ENCODE measurements at regions not wholly inside any gene's neighbourhood (a gene's known extent, or its start where the extent isn't known, plus 50 kb on each side); places are given as distances from the start of the nearest gene placed in this dataset.

DNA sequence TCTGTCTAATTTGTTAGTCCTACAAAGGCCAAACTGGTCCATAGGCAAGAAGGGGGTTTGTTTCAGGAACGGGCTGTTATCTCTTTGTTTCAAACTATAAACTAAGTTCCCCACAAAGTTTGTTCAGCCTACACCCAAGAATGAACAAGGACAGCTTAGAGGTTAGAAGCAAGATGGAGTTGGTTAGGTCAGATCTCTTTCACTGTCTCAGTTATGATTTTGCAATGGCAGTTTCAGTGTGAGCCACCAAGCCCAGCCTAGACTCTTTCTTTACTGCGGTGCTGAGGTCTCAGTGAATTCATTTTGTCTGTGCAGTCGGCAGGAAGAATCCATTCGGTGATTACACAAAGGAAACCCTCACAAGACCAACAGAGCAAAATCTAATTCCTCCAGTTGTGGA lies 56.6 kb upstream of the ABCC4 start:
- TF ChIP-seq CTCF (IDR thresholded peaks at IDR 0.05) (no peak), POLR2A (IDR thresholded peaks at IDR 0.05) (no peak)
- Histone ChIP-seq H3K9me3 (no peaks in the 10 kb centered on the region), H3K36me3 (no peaks in the 10 kb centered on the region), H3K27ac (no peak overlapping the region), H3K27me3 (no peaks in the 10 kb centered on the region), H3K4me1 (no peaks in the 10 kb centered on the region), H3K4me3 (no peak overlapping the region)
- no peak for DNase-seq

GRCh38 chr13:95360052-95360451 lies 58.8 kb upstream of the ABCC4 start:
- DNase-seq: no peak

GRCh38 chr13:95360464-95361097 lies 59.3 kb upstream of the ABCC4 start:
- Histone ChIP-seq H3K36me3 (no peaks in the 10 kb centered on the region), H3K27ac (no peak overlapping the region), H3K27me3 (no peaks in the 10 kb centered on the region), H3K4me1 (no peaks in the 10 kb centered on the region), H3K9me3 (no peaks in the 10 kb centered on the region), H3K4me3 (no peak overlapping the region)
- no peak for TF ChIP-seq POLR2A (IDR thresholded peaks at IDR 0.05)
- no peak for TF ChIP-seq CTCF (IDR thresholded peaks at IDR 0.05)
- no peak for DNase-seq

More at GRCh38 chr13:95360052-95360451, 58.8 kb upstream of the ABCC4 start:
- Histone ChIP-seq H3K4me3 (no peak overlapping the region), H3K9me3 (no peaks in the 10 kb centered on the region), H3K4me1 (no peaks in the 10 kb centered on the region), H3K36me3 (no peaks in the 10 kb centered on the region), H3K27ac (no peak overlapping the region), H3K27me3 (no peaks in the 10 kb centered on the region)
- no peak for TF ChIP-seq POLR2A (IDR thresholded peaks at IDR 0.05)
- TF ChIP-seq CTCF (IDR thresholded peaks at IDR 0.05): no peak

DNA sequence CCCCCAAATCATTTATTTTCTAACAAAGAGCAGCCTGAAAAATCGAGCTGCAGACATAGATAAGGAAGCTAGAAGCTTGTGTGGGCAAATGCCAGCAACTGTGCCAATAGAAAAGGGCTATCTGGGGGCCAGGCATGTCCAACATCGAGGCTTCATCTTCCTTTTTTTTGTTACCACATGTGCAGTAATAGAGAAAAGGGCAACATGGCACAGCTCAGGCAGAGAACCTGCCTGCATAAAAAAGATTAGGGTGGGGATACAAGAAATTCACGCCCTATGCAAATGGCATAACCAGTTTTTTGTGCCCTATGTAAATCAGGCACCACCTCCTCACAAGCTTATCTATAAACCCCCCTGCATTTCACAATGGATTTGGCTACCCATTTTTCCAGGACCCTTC lies 60.4 kb upstream of the ABCC4 start:
- Histone ChIP-seq H3K36me3 (no peaks in the 10 kb centered on the region), H3K4me1 (no peaks in the 10 kb centered on the region), H3K9me3 (no peaks in the 10 kb centered on the region), H3K27ac (no peak overlapping the region), H3K27me3 (no peaks in the 10 kb centered on the region), H3K4me3 (no peak overlapping the region)
- no peak for DNase-seq
- TF ChIP-seq POLR2A (IDR thresholded peaks at IDR 0.05) (no peak), CTCF (IDR thresholded peaks at IDR 0.05) (no peak)

DNA sequence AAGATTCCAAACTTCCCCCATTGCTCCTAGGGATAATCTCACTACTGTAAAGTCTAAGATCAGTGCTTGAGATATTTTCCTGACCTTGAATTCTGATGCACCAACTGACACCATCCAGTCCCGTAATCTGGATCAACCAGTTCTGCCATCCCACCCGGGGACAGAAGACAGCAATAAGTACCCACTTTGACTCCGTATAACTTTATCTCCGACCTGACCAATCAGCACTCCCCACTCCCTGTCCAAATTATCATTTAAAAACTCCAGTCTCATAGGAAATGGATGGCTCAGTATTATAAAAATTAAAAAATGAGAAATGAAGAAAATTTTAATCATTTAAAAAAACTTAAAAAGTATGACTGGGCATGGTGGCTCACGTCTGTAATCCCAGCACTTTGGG lies 61.4 kb upstream of the ABCC4 start:
- H3K27ac ChIP-seq: no peak overlapping the region
- H3K36me3 ChIP-seq: no peaks in the 10 kb centered on the region
- no peak for DNase-seq
- no peaks in the 10 kb centered on the region for H3K27me3 ChIP-seq
- H3K4me1 ChIP-seq: no peaks in the 10 kb centered on the region
- H3K4me3 ChIP-seq: no peak overlapping the region
- H3K9me3 ChIP-seq: no peaks in the 10 kb centered on the region
- TF ChIP-seq CTCF (IDR thresholded peaks at IDR 0.05) (no peak), POLR2A (IDR thresholded peaks at IDR 0.05) (no peak)

Measured in Peyer's patch (tissue), 4 donors.